ENCODE measurements at regions not wholly inside any gene's neighbourhood (a gene's known extent, or its start where the extent isn't known, plus 50 kb on each side); places are given as distances from the start of the nearest gene placed in this dataset.

DNA sequence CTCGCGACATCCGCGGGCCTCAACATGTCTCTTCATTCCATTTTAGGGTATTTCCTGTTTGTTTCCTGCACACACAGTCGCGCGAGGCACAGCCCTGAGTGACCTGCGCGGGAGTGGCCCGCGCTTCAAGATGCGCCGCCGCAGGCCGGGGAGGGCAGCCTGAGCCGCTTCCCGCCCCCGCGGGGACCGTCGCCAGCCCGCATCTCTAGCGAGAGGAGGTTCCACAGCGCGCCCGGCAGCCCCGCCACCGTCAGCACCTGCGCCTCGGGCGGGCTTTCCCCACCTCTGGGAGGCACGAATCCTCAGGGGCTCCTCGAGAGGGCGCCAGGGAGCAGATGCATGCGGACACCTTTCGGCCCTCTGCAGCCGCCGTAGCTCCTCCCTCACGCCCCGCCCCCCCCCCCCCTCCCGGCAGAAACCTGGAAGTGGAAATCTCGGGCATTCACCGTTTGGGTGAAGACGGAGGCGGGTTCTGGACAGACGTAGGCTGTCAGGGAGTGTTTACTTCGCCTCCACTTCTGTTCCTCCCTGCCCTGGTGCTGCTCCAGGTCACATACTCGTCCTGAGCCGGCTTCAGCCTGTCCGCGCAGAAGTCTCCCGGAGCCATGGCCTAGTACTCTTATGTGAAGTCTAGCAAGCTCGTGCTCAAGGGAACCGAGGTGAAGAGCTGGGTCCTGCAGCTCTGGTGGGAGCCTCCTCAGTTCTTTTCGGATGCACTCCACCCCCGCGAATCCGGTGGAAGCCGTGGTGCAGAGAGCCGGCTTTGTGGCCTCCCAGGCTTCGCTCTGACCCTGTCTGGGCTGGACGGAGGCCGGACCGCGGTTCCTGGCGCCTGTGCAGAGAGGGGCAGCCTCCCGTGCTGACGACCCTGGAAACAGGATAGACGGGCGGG lies 880.5 kb upstream of the DEFB115 start (continued):
- TF ChIP-seq, protein P1, sequence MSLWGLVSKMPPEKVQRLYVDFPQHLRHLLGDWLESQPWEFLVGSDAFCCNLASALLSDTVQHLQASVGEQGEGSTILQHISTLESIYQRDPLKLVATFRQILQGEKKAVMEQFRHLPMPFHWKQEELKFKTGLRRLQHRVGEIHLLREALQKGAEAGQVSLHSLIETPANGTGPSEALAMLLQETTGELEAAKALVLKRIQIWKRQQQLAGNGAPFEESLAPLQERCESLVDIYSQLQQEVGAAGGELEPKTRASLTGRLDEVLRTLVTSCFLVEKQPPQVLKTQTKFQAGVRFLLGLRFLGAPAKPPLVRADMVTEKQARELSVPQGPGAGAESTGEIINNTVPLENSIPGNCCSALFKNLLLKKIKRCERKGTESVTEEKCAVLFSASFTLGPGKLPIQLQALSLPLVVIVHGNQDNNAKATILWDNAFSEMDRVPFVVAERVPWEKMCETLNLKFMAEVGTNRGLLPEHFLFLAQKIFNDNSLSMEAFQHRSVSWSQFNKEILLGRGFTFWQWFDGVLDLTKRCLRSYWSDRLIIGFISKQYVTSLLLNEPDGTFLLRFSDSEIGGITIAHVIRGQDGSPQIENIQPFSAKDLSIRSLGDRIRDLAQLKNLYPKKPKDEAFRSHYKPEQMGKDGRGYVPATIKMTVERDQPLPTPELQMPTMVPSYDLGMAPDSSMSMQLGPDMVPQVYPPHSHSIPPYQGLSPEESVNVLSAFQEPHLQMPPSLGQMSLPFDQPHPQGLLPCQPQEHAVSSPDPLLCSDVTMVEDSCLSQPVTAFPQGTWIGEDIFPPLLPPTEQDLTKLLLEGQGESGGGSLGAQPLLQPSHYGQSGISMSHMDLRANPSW (CRISPR knock-in tag; IDR thresholded peaks at IDR 0.05; ENCODE audit: borderline replicate concordance): no peak
- TF ChIP-seq, protein P2, sequence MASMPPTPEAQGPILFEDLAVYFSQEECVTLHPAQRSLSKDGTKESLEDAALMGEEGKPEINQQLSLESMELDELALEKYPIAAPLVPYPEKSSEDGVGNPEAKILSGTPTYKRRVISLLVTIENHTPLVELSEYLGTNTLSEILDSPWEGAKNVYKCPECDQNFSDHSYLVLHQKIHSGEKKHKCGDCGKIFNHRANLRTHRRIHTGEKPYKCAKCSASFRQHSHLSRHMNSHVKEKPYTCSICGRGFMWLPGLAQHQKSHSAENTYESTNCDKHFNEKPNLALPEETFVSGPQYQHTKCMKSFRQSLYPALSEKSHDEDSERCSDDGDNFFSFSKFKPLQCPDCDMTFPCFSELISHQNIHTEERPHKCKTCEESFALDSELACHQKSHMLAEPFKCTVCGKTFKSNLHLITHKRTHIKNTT (CRISPR knock-in tag; IDR thresholded peaks at IDR 0.05): no peak
- TF ChIP-seq, protein P3, sequence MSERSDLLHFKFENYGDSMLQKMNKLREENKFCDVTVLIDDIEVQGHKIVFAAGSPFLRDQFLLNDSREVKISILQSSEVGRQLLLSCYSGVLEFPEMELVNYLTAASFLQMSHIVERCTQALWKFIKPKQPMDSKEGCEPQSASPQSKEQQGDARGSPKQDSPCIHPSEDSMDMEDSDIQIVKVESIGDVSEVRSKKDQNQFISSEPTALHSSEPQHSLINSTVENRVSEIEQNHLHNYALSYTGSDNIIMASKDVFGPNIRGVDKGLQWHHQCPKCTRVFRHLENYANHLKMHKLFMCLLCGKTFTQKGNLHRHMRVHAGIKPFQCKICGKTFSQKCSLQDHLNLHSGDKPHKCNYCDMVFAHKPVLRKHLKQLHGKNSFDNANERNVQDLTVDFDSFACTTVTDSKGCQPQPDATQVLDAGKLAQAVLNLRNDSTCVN (CRISPR knock-in tag; IDR thresholded peaks at IDR 0.05; ENCODE audit: borderline replicate concordance): peak; percentile 72
- TF ChIP-seq MEIS1 (CRISPR knock-in tag; IDR thresholded peaks at IDR 0.05; ENCODE audit: borderline replicate concordance) (peak; percentile 70), SIX1 (CRISPR knock-in tag; IDR thresholded peaks at IDR 0.05; ENCODE audit: borderline replicate concordance) (no peak), RAD51 (IDR thresholded peaks at IDR 0.05; ENCODE audit: borderline replicate concordance) (no peak), ZNF879 (CRISPR knock-in tag; IDR thresholded peaks at IDR 0.05) (peak; percentile 75), ASH2L (IDR thresholded peaks at IDR 0.05; ENCODE audit: insufficient read length, low read depth, low read length) (peak; percentile 87), RNF2 (conservative IDR thresholded peaks at IDR 0.05; ENCODE audit: low read depth) (0 out of 2 replicates have a peak, but pooled peaks have one; percentile 60), IRX3 (CRISPR knock-in tag; IDR thresholded peaks at IDR 0.05; ENCODE audit: borderline replicate concordance, low read depth) (peak; percentile 81; the same call in 1 of the 2 replicates), ZNF605 (CRISPR knock-in tag; IDR thresholded peaks at IDR 0.05) (peak; percentile 17; the same call in 1 of the 2 replicates), HNRNPK (IDR thresholded peaks at IDR 0.05; ENCODE audit: low read depth, low read length, poor library complexity, severe bottlenecking) (peak; percentile 39), MLLT10 (CRISPR knock-in tag; IDR thresholded peaks at IDR 0.05) (no peak), HHEX (CRISPR knock-in tag; IDR thresholded peaks at IDR 0.05) (no peak; the same call in 1 of the 2 replicates), SIX4 (CRISPR knock-in tag; IDR thresholded peaks at IDR 0.05) (peak; percentile 29; the same call in 1 of the 2 replicates), ATF1 (CRISPR knock-in tag; IDR thresholded peaks at IDR 0.05) (no peak), ZMAT3 (CRISPR knock-in tag; conservative IDR thresholded peaks at IDR 0.05) (peak; percentile 67), ETV5 (CRISPR knock-in tag; IDR thresholded peaks at IDR 0.05; ENCODE audit: borderline replicate concordance) (0 out of 2 replicates have a peak, but pooled peaks have one; percentile 23), SP4 (CRISPR knock-in tag; IDR thresholded peaks at IDR 0.05) (peak; percentile 71; the same call in 1 of the 2 replicates), RFX3 (CRISPR knock-in tag; IDR thresholded peaks at IDR 0.05) (0 out of 2 replicates have a peak, but pooled peaks have one; percentile 8)
- TF ChIP-seq, protein P4, sequence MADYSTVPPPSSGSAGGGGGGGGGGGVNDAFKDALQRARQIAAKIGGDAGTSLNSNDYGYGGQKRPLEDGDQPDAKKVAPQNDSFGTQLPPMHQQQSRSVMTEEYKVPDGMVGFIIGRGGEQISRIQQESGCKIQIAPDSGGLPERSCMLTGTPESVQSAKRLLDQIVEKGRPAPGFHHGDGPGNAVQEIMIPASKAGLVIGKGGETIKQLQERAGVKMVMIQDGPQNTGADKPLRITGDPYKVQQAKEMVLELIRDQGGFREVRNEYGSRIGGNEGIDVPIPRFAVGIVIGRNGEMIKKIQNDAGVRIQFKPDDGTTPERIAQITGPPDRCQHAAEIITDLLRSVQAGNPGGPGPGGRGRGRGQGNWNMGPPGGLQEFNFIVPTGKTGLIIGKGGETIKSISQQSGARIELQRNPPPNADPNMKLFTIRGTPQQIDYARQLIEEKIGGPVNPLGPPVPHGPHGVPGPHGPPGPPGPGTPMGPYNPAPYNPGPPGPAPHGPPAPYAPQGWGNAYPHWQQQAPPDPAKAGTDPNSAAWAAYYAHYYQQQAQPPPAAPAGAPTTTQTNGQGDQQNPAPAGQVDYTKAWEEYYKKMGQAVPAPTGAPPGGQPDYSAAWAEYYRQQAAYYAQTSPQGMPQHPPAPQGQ (CRISPR knock-in tag; IDR thresholded peaks at IDR 0.05; ENCODE audit: borderline replicate concordance): no peak
- TF ChIP-seq, protein P5, sequence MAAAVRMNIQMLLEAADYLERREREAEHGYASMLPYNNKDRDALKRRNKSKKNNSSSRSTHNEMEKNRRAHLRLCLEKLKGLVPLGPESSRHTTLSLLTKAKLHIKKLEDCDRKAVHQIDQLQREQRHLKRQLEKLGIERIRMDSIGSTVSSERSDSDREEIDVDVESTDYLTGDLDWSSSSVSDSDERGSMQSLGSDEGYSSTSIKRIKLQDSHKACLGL (CRISPR knock-in tag; IDR thresholded peaks at IDR 0.05): peak; percentile 68; the same call in 1 of the 2 replicates
